Chondrocyte (in vitro differentiated cells): ENCODE measurements at regions not wholly inside any gene's neighbourhood (a gene's known extent, or its start where the extent isn't known, plus 50 kb on each side); places are given as distances from the start of the nearest gene placed in this dataset.
A peak's percentile ranks its signal among the peaks of the same experiment; 100 is the strongest.

ENCODE experiments used
- DNase-seq: peaks from one replicate; pipeline ENCODE4 v3.0.0; 2021; ENCODE audit warnings: mixed read lengths, low spot score
- H3K27ac Mint-ChIP-seq: one replicate; pipeline ENCODE4 v1.8.0; 2021; ENCODE audit warnings: mild to moderate bottlenecking, moderate library complexity, mixed read lengths; ENCODE audit not compliant: unreplicated experiment
- H3K27me3 Mint-ChIP-seq: 2 replicates; pipeline ENCODE4 v1.8.0; 2021; ENCODE audit warnings: low read depth, mixed read lengths
- H3K36me3 Mint-ChIP-seq: 2 replicates; pipeline ENCODE4 v1.8.0; 2021; ENCODE audit warnings: low read depth, mixed read lengths
- H3K4me1 Mint-ChIP-seq: 2 replicates; pipeline ENCODE4 v1.8.0; 2021; ENCODE audit warnings: low read depth, mild to moderate bottlenecking, mixed read lengths
- H3K4me3 Mint-ChIP-seq: one replicate; pipeline ENCODE4 v1.8.0; 2021; ENCODE audit warnings: mild to moderate bottlenecking, moderate library complexity, mixed read lengths; ENCODE audit not compliant: unreplicated experiment
- H3K9me3 Mint-ChIP-seq: 2 replicates; pipeline ENCODE4 v1.8.0; 2021; ENCODE audit warnings: low read depth, mixed read lengths
- TF ChIP-seq, protein P1 (sequence below): fragments of 200-600 bp; sonication (generic); IDR thresholded peaks from 2 replicates; pipeline ENCODE4 v1.5.0; 2021; ENCODE audit warnings: antibody characterized with exemption, mild to moderate bottlenecking, moderate library complexity

- Mint-ChIP-seq H3K36me3 (no peaks in the 10 kb centered on the region), H3K9me3 (peaks cover 13% of the 10 kb centered on the region), H3K27ac (no peak overlapping the region), H3K27me3 (no peaks in the 10 kb centered on the region), H3K4me3 (no peak overlapping the region), H3K4me1 (no peaks in the 10 kb centered on the region)
- TF ChIP-seq, protein P1, sequence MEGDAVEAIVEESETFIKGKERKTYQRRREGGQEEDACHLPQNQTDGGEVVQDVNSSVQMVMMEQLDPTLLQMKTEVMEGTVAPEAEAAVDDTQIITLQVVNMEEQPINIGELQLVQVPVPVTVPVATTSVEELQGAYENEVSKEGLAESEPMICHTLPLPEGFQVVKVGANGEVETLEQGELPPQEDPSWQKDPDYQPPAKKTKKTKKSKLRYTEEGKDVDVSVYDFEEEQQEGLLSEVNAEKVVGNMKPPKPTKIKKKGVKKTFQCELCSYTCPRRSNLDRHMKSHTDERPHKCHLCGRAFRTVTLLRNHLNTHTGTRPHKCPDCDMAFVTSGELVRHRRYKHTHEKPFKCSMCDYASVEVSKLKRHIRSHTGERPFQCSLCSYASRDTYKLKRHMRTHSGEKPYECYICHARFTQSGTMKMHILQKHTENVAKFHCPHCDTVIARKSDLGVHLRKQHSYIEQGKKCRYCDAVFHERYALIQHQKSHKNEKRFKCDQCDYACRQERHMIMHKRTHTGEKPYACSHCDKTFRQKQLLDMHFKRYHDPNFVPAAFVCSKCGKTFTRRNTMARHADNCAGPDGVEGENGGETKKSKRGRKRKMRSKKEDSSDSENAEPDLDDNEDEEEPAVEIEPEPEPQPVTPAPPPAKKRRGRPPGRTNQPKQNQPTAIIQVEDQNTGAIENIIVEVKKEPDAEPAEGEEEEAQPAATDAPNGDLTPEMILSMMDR, result no peak
- DNase-seq, result peak; percentile 90
These were observed 55.3 kb upstream of the TTC34 start for GRCh38 chr1:2856676-2857375.

DNA sequence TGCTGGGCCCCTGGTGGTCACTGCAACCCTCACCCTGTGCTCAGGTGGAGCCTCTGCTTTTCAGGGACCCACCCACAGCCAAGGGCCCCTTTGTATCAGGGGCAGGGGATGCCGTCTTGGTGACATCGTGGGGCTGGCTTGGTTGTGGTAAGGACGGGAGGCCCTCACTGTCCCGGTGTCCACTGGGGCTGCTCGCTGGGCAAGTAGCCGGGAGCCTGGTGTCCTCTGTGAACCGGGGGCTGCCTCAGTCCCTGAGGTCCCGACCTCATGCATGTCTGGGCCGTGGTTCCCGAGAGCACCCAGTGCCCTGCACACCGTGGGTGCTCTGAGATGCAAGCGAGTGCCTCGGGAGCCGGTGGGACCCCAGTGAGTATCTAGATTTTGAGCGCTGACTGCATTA is 56.0 kb upstream of the TTC34 start:
- TF ChIP-seq, protein P1, result no peak
- DNase-seq, result peak; percentile 76
- no peak overlapping the region for H3K27ac Mint-ChIP-seq
- H3K9me3 Mint-ChIP-seq, result peaks cover 13% of the 10 kb centered on the region
- no peaks in the 10 kb centered on the region for H3K36me3 Mint-ChIP-seq
- H3K4me3 Mint-ChIP-seq, result no peak overlapping the region
- H3K27me3 Mint-ChIP-seq, result no peaks in the 10 kb centered on the region
- H3K4me1 Mint-ChIP-seq, result no peaks in the 10 kb centered on the region

- peak; percentile 53 for DNase-seq
- H3K4me1 Mint-ChIP-seq, result no peaks in the 10 kb centered on the region
- H3K9me3 Mint-ChIP-seq, result peaks cover 11% of the 10 kb centered on the region
- no peaks in the 10 kb centered on the region for H3K36me3 Mint-ChIP-seq
- no peak overlapping the region for H3K4me3 Mint-ChIP-seq
- TF ChIP-seq, protein P1, result no peak
- no peaks in the 10 kb centered on the region for H3K27me3 Mint-ChIP-seq
- H3K27ac Mint-ChIP-seq, result no peak overlapping the region
These were observed 57.2 kb upstream of the TTC34 start for GRCh38 chr1:2858676-2859075.

- peaks cover 8% of the 10 kb centered on the region for H3K9me3 Mint-ChIP-seq
- DNase-seq, result peak; percentile 70
- no peaks in the 10 kb centered on the region for H3K4me1 Mint-ChIP-seq
- H3K36me3 Mint-ChIP-seq, result no peaks in the 10 kb centered on the region
- no peak overlapping the region for H3K4me3 Mint-ChIP-seq
- H3K27ac Mint-ChIP-seq, result no peak overlapping the region
- no peaks in the 10 kb centered on the region for H3K27me3 Mint-ChIP-seq
- TF ChIP-seq, protein P1, result no peak
These were observed 57.9 kb upstream of the TTC34 start for GRCh38 chr1:2859219-2859880.

DNA sequence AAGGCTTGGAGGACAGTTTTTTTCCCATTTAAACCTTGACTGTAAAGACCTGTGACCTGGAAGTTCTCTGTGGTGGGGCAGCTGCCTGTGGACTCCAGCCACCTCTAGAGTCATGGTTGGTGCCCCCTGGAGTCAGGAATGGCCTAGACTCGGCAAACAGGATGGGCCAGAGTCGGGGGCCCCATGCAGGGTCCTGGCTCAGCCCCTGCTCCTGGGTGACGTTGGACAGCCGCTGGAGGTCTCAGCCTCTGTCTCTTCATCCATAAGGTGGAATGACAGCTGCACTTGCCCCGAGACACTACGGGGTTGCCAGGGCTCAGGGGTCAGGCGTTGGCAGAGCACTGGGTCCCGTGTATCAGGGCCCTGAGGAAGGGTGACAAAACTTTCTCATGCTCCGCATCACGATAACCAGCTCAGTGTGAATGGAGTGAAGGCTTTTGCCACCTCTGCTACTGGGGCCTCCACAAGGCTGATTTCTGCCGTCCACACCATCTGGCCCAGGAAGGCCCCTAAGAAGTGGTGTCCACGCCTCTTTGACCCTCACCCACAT is 58.5 kb upstream of the TTC34 start:
- Mint-ChIP-seq H3K27ac (no peak overlapping the region), H3K4me1 (no peaks in the 10 kb centered on the region), H3K36me3 (no peaks in the 10 kb centered on the region), H3K9me3 (peaks cover 8% of the 10 kb centered on the region), H3K27me3 (no peaks in the 10 kb centered on the region), H3K4me3 (no peak overlapping the region)
- TF ChIP-seq, protein P1, result no peak
- peak; percentile 67 for DNase-seq
